H9 (cell line): ENCODE measurements at regions not wholly inside any gene's neighbourhood (a gene's known extent, or its start where the extent isn't known, plus 50 kb on each side); places are given as distances from the start of the nearest gene placed in this dataset.

Source experiments
- DNase-seq: peaks from one replicate; pipeline ENCODE4 v3.0.0-alpha.2; 2017
- H2AFZ ChIP-seq: one replicate; pipeline ENCODE4 v1.6.1; 2013; ENCODE audit warnings: mild to moderate bottlenecking, low read length, control low read depth, moderate library complexity
- H2AK5ac ChIP-seq: 2 replicates; pipeline ENCODE4 v1.6.1; 2013; ENCODE audit warnings: low read length, control low read depth, mixed read lengths; ENCODE audit not compliant: insufficient read length
- H2BK120ac ChIP-seq: one replicate; pipeline ENCODE4 v1.6.1; 2013; ENCODE audit warnings: low read depth, mild to moderate bottlenecking, low read length, control low read depth, inconsistent platforms; ENCODE audit not compliant: poor library complexity, severe bottlenecking
- H2BK12ac ChIP-seq: 2 replicates; pipeline ENCODE4 v1.6.1; 2013; ENCODE audit warnings: low read length, control low read depth, mixed read lengths, low read depth; ENCODE audit not compliant: insufficient read length
- H2BK15ac ChIP-seq: 2 replicates; pipeline ENCODE4 v1.6.1; 2013; ENCODE audit warnings: low read depth, low read length, control low read depth
- H2BK20ac ChIP-seq: one replicate; pipeline ENCODE4 v1.6.1; 2013; ENCODE audit warnings: low read depth, mild to moderate bottlenecking, low read length, control low read depth, inconsistent platforms; ENCODE audit not compliant: poor library complexity, severe bottlenecking
- H2BK5ac ChIP-seq: 2 replicates; pipeline ENCODE4 v1.6.1; 2013; ENCODE audit warnings: low read length, control low read depth, mixed read lengths; ENCODE audit not compliant: insufficient read length
- H3K14ac ChIP-seq: 2 replicates; pipeline ENCODE4 v1.6.1; 2013; ENCODE audit warnings: low read length, control low read depth; ENCODE audit not compliant: insufficient read depth
- H3K18ac ChIP-seq: 2 replicates; pipeline ENCODE4 v1.6.1; 2013; ENCODE audit warnings: low read depth, mild to moderate bottlenecking, mixed read lengths, low read length, control low read depth; ENCODE audit not compliant: insufficient read length
- H3K23ac ChIP-seq: 2 replicates; pipeline ENCODE4 v1.6.1; 2013; ENCODE audit warnings: low read length, control low read depth, mixed read lengths, low read depth; ENCODE audit not compliant: insufficient read length
- H3K23me2 ChIP-seq: 2 replicates; pipeline ENCODE4 v1.6.1; 2013; ENCODE audit warnings: low read depth, mild to moderate bottlenecking, mixed read lengths, low read length, control low read depth; ENCODE audit not compliant: insufficient read length, poor library complexity, severe bottlenecking
- H3K27ac ChIP-seq: 2 replicates; pipeline ENCODE4 v1.5.1; 2013; ENCODE audit warnings: low read length, control low read depth, mixed read lengths, low read depth; ENCODE audit not compliant: insufficient read length
- H3K27me3 ChIP-seq: 2 replicates; pipeline ENCODE4 v1.6.1; 2013; ENCODE audit warnings: low read length, control low read depth, inconsistent platforms; ENCODE audit not compliant: insufficient read depth
- H3K4ac ChIP-seq: 2 replicates; pipeline ENCODE4 v1.6.1; 2013; ENCODE audit warnings: low read depth, mild to moderate bottlenecking, control low read depth, inconsistent platforms, low read length, moderate library complexity
- H3K4me1 ChIP-seq: 2 replicates; pipeline ENCODE4 v1.6.1; 2013; ENCODE audit warnings: low read length, control low read depth, inconsistent platforms; ENCODE audit not compliant: insufficient read depth
- H3K4me2 ChIP-seq: 2 replicates; pipeline ENCODE4 v1.6.1; 2013; ENCODE audit warnings: low read length, control low read depth, mixed read lengths; ENCODE audit not compliant: insufficient read length, insufficient read depth
- H3K56ac ChIP-seq: 2 replicates; pipeline ENCODE4 v1.6.1; 2013; ENCODE audit warnings: low read depth, mild to moderate bottlenecking, mixed read lengths, low read length, control low read depth; ENCODE audit not compliant: insufficient read length
- H3K79me1 ChIP-seq: 2 replicates; pipeline ENCODE4 v1.6.1; 2013; ENCODE audit warnings: low read depth, mild to moderate bottlenecking, moderate library complexity, low read length, control low read depth, inconsistent platforms; ENCODE audit not compliant: insufficient read depth, poor library complexity, severe bottlenecking
- H3K79me2 ChIP-seq: 2 replicates; pipeline ENCODE4 v1.6.1; 2013; ENCODE audit warnings: low read length, control low read depth, inconsistent platforms; ENCODE audit not compliant: insufficient read depth
- H3K9ac ChIP-seq: 2 replicates; pipeline ENCODE4 v1.6.1; 2013; ENCODE audit warnings: low read length, control low read depth, mixed read lengths; ENCODE audit not compliant: insufficient read length; ENCODE audit errors: extremely low read depth
- H3K9me3 ChIP-seq: one replicate; pipeline ENCODE4 v1.6.1; 2013; ENCODE audit warnings: low read depth, low read length, inconsistent platforms; ENCODE audit not compliant: control insufficient read depth
- H3T11ph ChIP-seq: one replicate; pipeline ENCODE4 v1.6.1; 2013; ENCODE audit warnings: mild to moderate bottlenecking, low read length, control low read depth, inconsistent platforms
- H4K20me1 ChIP-seq: one replicate; pipeline ENCODE4 v1.6.1; 2013; ENCODE audit not compliant: control insufficient read depth, insufficient read length, insufficient read depth
- H4K5ac ChIP-seq: 2 replicates; pipeline ENCODE4 v1.6.1; 2013; ENCODE audit warnings: low read depth, mild to moderate bottlenecking, mixed read lengths, low read length, control low read depth; ENCODE audit not compliant: insufficient read length
- H4K8ac ChIP-seq: replicated peaks from 2 replicates; pipeline ENCODE4 v1.6.1; 2013; ENCODE audit warnings: low read length, control low read depth, mixed read lengths, low read depth; ENCODE audit not compliant: insufficient read length
- H4K91ac ChIP-seq: 2 replicates; pipeline ENCODE4 v1.6.1; 2013; ENCODE audit warnings: low read depth, mild to moderate bottlenecking, moderate library complexity, mixed read lengths, low read length, control low read depth; ENCODE audit not compliant: insufficient read length
- H3K27ac Mint-ChIP-seq, 3 experiments: 2 replicates in 2 of 3; 3 replicates in 1 of 3; pipeline ENCODE4 v1.8.0; 2020 to 2021; ENCODE audit warnings: mixed read lengths in 3 of 3, mild to moderate bottlenecking in 1 of 3, moderate library complexity in 1 of 3
- H3K27me3 Mint-ChIP-seq: 2 replicates; pipeline ENCODE4 v1.8.0; 2021; ENCODE audit warnings: low read depth, mild to moderate bottlenecking, moderate library complexity, mixed read lengths
- H3K36me3 Mint-ChIP-seq, 3 experiments: 2 replicates in 2 of 3; 3 replicates in 1 of 3; pipeline ENCODE4 v1.8.0; 2020 to 2021; ENCODE audit warnings: low read depth in 3 of 3, mixed read lengths in 3 of 3; ENCODE audit not compliant: insufficient read depth in 1 of 3
- H3K4me1 Mint-ChIP-seq, 2 experiments: 2 replicates each; pipeline ENCODE4 v1.8.0; 2020; ENCODE audit warnings: mixed read lengths in 2 of 2
- H3K4me3 Mint-ChIP-seq, 2 experiments: 2 replicates in 1 of 2; 3 replicates in 1 of 2; pipeline ENCODE4 v1.8.0; 2020 to 2021; ENCODE audit warnings: mild to moderate bottlenecking in 2 of 2, mixed read lengths in 2 of 2, moderate library complexity in 1 of 2
- H3K9me3 Mint-ChIP-seq, 2 experiments: 2 replicates in 1 of 2; 3 replicates in 1 of 2; pipeline ENCODE4 v1.8.0; 2020; ENCODE audit warnings: mild to moderate bottlenecking in 2 of 2, mixed read lengths in 2 of 2, moderate library complexity in 1 of 2
- CTCF ChIP-seq: fragments of 200-600 bp; sonication (generic); conservative IDR thresholded peaks from 3 replicates; pipeline ENCODE4 v1.8.0; 2021; ENCODE audit warnings: antibody characterized with exemption, mild to moderate bottlenecking

- no peaks in the 10 kb centered on the region for H4K20me1 ChIP-seq
- H3K23me2 ChIP-seq = no peaks in the 10 kb centered on the region
- no peak overlapping the region for H2BK120ac ChIP-seq
- no peak overlapping the region for H3K4ac ChIP-seq
- no peaks in the 10 kb centered on the region for H3K79me2 ChIP-seq
- Mint-ChIP-seq H3K9me3 (no peaks in the 10 kb centered on the region), H3K4me3 (no peak overlapping the region), H3K4me1 (0 out of 4 replicates have a peak, but pooled peaks cover 0 to 2% of the 10 kb centered on the region in 2 experiments), H3K27ac (no peak overlapping the region), H3K27me3 (no peaks in the 10 kb centered on the region), H3K36me3 (no peaks in the 10 kb centered on the region)
- H2AFZ ChIP-seq = no peak overlapping the region
- H3K4me2 ChIP-seq = no peak overlapping the region
- no peak overlapping the region for H3K14ac ChIP-seq
- no peak overlapping the region for H4K91ac ChIP-seq
- DNase-seq = no peak
- no peaks in the 10 kb centered on the region for H3K79me1 ChIP-seq
- H3K27ac ChIP-seq = no peak overlapping the region
- H2BK20ac ChIP-seq = no peak overlapping the region
- H3K9me3 ChIP-seq = no peaks in the 10 kb centered on the region
- no peak overlapping the region for H3T11ph ChIP-seq
- no peak overlapping the region for H4K8ac ChIP-seq
- H4K5ac ChIP-seq = no peak overlapping the region
- no peak overlapping the region for H2BK12ac ChIP-seq
- no peak overlapping the region for H2BK15ac ChIP-seq
- H2BK5ac ChIP-seq = no peak overlapping the region
- H3K4me1 ChIP-seq = no peaks in the 10 kb centered on the region; the same call in 1 of the 2 replicates
- H3K18ac ChIP-seq = no peak overlapping the region
- H3K23ac ChIP-seq = no peak overlapping the region
- H3K56ac ChIP-seq = no peak overlapping the region
- no peak for TF ChIP-seq CTCF
- no peaks in the 10 kb centered on the region for H3K27me3 ChIP-seq
- no peak overlapping the region for H3K9ac ChIP-seq
- H2AK5ac ChIP-seq = no peak overlapping the region
These were observed 286.7 kb downstream of the PTPRC start for GRCh38 chr1:198925567-198925966.
